HCT116 (cell line): ENCODE measurements at regions not wholly inside any gene's neighbourhood (a gene's known extent, or its start where the extent isn't known, plus 50 kb on each side); places are given as distances from the start of the nearest gene placed in this dataset.

Experiments
- ATAC-seq: fragments of 200-7000 bp; cut with Tn5 transposase; 2 replicates; pipeline ENCODE4 v1.9.1; 2020; ENCODE audit warnings: mild to moderate bottlenecking, moderate library complexity
- BruUV-seq: library from RNA; stranded (reverse); fragments of 400-500 nt; replicated peaks from 2 replicates; lab custom pipeline; 2021; lab: Mats Ljungman, UMichigan
- CTCF ChIA-PET: fragments of 300-600 bp; sonication (Branson Sonifier 250); formaldehyde crosslinking; loops from one replicate; lab custom pipeline; 2021; ENCODE audit warnings: antibody characterized with exemption; lab: Charles Lee
- POLR2A ChIA-PET: fragments of 300-600, 350-600 bp; sonication (Branson Sonifier 250); formaldehyde crosslinking; loops from one replicate; lab custom pipeline; 2021; ENCODE audit warnings: antibody characterized with exemption; lab: Charles Lee
- RAD21 ChIA-PET, 2 experiments: fragments of 300-600 bp; sonication (Branson Sonifier 250); formaldehyde crosslinking; loops; one replicate each; lab custom pipeline; 2023; ENCODE audit warnings: low total read pairs in 2 of 2; ENCODE audit not compliant: uncharacterized antibody in 2 of 2, unreplicated experiment in 2 of 2, low non-redundant PET in 1 of 2; lab: Charles Lee
- DNase-seq: peaks from one replicate; pipeline ENCODE4 v3.0.0-alpha.2; 2010; ENCODE audit warnings: low read depth, low spot score
- H2AFZ ChIP-seq: fragments of 200-600 bp; shearing (Covaris generic), sonication (generic); 2 replicates; pipeline ENCODE4 v1.6.1; 2017; ENCODE audit warnings: low read depth, mixed run types, mixed read lengths, antibody characterized with exemption, low read length; ENCODE audit not compliant: poor library complexity, severe bottlenecking
- H3K27ac ChIP-seq: 2 replicates; pipeline ENCODE4 v1.5.1; 2012; ENCODE audit warnings: low read depth, low read length
- H3K27me3 ChIP-seq: fragments of 200-600 bp; sonication (generic); 2 replicates; pipeline ENCODE4 v1.6.1; 2016; ENCODE audit warnings: mixed run types, low read length, mixed read lengths; ENCODE audit not compliant: insufficient read depth
- H3K36me3 ChIP-seq, 2 experiments: fragments of 200-500 bp in 1 of 2; fragments of 200-600 bp in 1 of 2; sonication (Bioruptor generic) in 1 of 2; sonication (generic) in 1 of 2; 2 replicates each; pipeline versions ENCODE4 v1.5.1 to v1.6.1; 2014 to 2016; ENCODE audit warnings: low read length in 2 of 2, inconsistent platforms in 1 of 2, mixed read lengths in 1 of 2, mixed run types in 1 of 2; ENCODE audit not compliant: insufficient read depth in 2 of 2, control insufficient read depth in 1 of 2
- H3K4me1 ChIP-seq, 2 experiments: fragments of 200-600 bp in 1 of 2; sonication (generic) in 1 of 2; 2 replicates each; pipeline versions ENCODE4 v1.5.1 to v1.6.1; 2012 to 2017; ENCODE audit warnings: low read length in 2 of 2, inconsistent platforms in 1 of 2, mild to moderate bottlenecking in 1 of 2, mixed read lengths in 1 of 2, mixed run types in 1 of 2, moderate library complexity in 1 of 2; ENCODE audit not compliant: insufficient read depth in 2 of 2, control insufficient read depth in 1 of 2
- H3K4me2 ChIP-seq: fragments of 200-600 bp; sonication (generic); 2 replicates; pipeline ENCODE4 v1.6.1; 2017; ENCODE audit warnings: mixed run types, low read length, mixed read lengths
- H3K4me3 ChIP-seq, 2 experiments: fragments of 200-600 bp in 1 of 2; sonication (generic) in 1 of 2; replicated peaks in 1 of 2; 2 replicates each; pipeline ENCODE4 v1.5.1; 2011 to 2016; ENCODE audit warnings: low read length in 2 of 2, control low read depth in 1 of 2, low read depth in 1 of 2, mild to moderate bottlenecking in 1 of 2, mixed read lengths in 1 of 2, mixed run types in 1 of 2
- H3K79me2 ChIP-seq: fragments of 200-600 bp; sonication (generic); 2 replicates; pipeline ENCODE4 v1.6.1; 2017; ENCODE audit warnings: mild to moderate bottlenecking, mixed run types, low read length, moderate library complexity, mixed read lengths; ENCODE audit not compliant: insufficient read depth
- H3K9ac ChIP-seq: fragments of 200-600 bp; sonication (generic); 2 replicates; pipeline ENCODE4 v1.6.1; 2016; ENCODE audit warnings: low read length, mixed read lengths
- H3K9me2 ChIP-seq: fragments of 200-600 bp; sonication (generic), shearing (Covaris generic); 2 replicates; pipeline ENCODE4 v1.6.1; 2017; ENCODE audit warnings: mixed run types, mild to moderate bottlenecking, moderate library complexity; ENCODE audit not compliant: insufficient read depth
- H3K9me3 ChIP-seq, 2 experiments: fragments of 200-500 bp in 1 of 2; fragments of 200-600 bp in 1 of 2; sonication (Bioruptor generic) in 1 of 2; sonication (generic) in 1 of 2; 2 replicates each; pipeline ENCODE4 v1.6.1; 2014 to 2017; ENCODE audit warnings: low read length in 2 of 2, mixed read lengths in 2 of 2, inconsistent platforms in 1 of 2, low read depth in 1 of 2, mild to moderate bottlenecking in 1 of 2, mixed run types in 1 of 2, moderate library complexity in 1 of 2; ENCODE audit not compliant: control insufficient read depth in 1 of 2, insufficient read depth in 1 of 2
- H4K20me1 ChIP-seq: fragments of 200-600 bp; sonication (generic), shearing (Covaris generic); 2 replicates; pipeline ENCODE4 v1.6.1; 2017; ENCODE audit warnings: mixed run types, mild to moderate bottlenecking, moderate library complexity; ENCODE audit not compliant: insufficient read depth
- ATF3 ChIP-seq: IDR thresholded peaks from 2 replicates; pipeline ENCODE4 v1.6.1; 2012
- CEBPB ChIP-seq: IDR thresholded peaks from 2 replicates; pipeline ENCODE4 v1.6.1; 2012; ENCODE audit warnings: low read depth
- EGR1 ChIP-seq: IDR thresholded peaks from 2 replicates; pipeline ENCODE4 v1.6.1; 2012; ENCODE audit warnings: low read depth
- JUND ChIP-seq: IDR thresholded peaks from 2 replicates; pipeline ENCODE4 v1.6.1; 2012
- POLR2AphosphoS5 ChIP-seq: IDR thresholded peaks from 2 replicates; pipeline ENCODE4 v1.6.1; 2011; ENCODE audit warnings: mild to moderate bottlenecking, low read depth, low read length, moderate library complexity
- RAD21 ChIP-seq: IDR thresholded peaks from 2 replicates; pipeline ENCODE4 v1.6.1; 2012; ENCODE audit warnings: low read depth, mild to moderate bottlenecking
- REST ChIP-seq: IDR thresholded peaks from 2 replicates; pipeline ENCODE4 v1.6.1; 2012; ENCODE audit warnings: low read depth
- SIN3A ChIP-seq: IDR thresholded peaks from 2 replicates; pipeline ENCODE4 v1.6.1; 2012; ENCODE audit warnings: low read depth
- SP1 ChIP-seq: IDR thresholded peaks from 2 replicates; pipeline ENCODE4 v1.6.1; 2012; ENCODE audit warnings: low read depth
- SRF ChIP-seq: IDR thresholded peaks from 2 replicates; pipeline ENCODE4 v1.6.1; 2012; ENCODE audit warnings: low read depth
- TCF7L2 ChIP-seq: IDR thresholded peaks from 2 replicates; pipeline ENCODE4 v1.7.0; 2011; ENCODE audit warnings: borderline replicate concordance, inconsistent platforms; ENCODE audit not compliant: insufficient read depth, insufficient read length; ENCODE audit errors: extremely low read depth
- YY1 ChIP-seq: IDR thresholded peaks from 2 replicates; pipeline ENCODE4 v1.6.1; 2011; ENCODE audit warnings: low read length, low read depth, moderate library complexity, mild to moderate bottlenecking; ENCODE audit not compliant: insufficient replicate concordance; ENCODE audit errors: extremely low read depth
- ZFX ChIP-seq: fragments of 450-650 bp; IDR thresholded peaks from 2 replicates; pipeline ENCODE4 v1.6.1; 2017
- intact Hi-C: fragments of 100-400 bp; cut with micrococcal nuclease; formaldehyde crosslinking; loops from 2 replicates; pipeline ENCODE4 v1.10.0; 2022

GRCh38 chr3:190194506-190194905 lies 73.8 kb upstream of the P3H2 start:
- Histone ChIP-seq H3K4me1 (no peaks in the 10 kb centered on the region), H2AFZ (no peak overlapping the region), H3K27ac (no peak overlapping the region), H3K36me3 (no peaks in the 10 kb centered on the region), H3K27me3 (no peaks in the 10 kb centered on the region), H3K4me3 (no peak overlapping the region), H3K9ac (no peak overlapping the region), H4K20me1 (no peaks in the 10 kb centered on the region), H3K4me2 (no peak overlapping the region), H3K9me3 (no peaks in the 10 kb centered on the region), H3K9me2 (no peaks in the 10 kb centered on the region), H3K79me2 (no peaks in the 10 kb centered on the region)
- ChIA-PET POLR2A (no interaction called here), CTCF (no interaction called here), RAD21 (no interaction called here)
- no peak for ATAC-seq
- intact Hi-C loops: no loop called here
- DNase-seq: no peak
- no TSS peak for BruUV-seq
- TF ChIP-seq ATF3 (no peak), EGR1 (no peak), SRF (no peak), JUND (no peak), ZFX (no peak), SP1 (no peak)

DNA sequence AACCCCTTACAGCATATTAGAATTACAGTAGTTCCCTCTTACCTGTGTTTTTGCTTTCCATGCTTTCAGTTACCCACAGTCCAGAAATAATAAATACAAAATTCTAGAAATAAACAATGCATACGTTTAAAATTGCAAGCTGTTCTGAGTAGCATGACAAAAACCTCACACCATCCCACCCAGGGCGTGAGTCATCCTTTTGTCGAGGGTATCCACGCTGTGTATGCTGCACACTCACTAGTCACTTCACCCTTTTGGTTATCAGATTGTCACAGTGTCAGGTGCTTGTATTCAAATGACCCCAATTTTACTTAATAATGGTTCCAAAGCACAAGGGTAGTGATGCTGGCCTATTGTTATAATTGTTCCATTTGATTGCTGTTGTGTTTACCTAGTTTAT lies 72.5 kb upstream of the P3H2 start:
- H3K9me3 ChIP-seq: no peaks in the 10 kb centered on the region
- H3K4me3 ChIP-seq: no peak overlapping the region
- no peaks in the 10 kb centered on the region for H3K9me2 ChIP-seq
- RAD21 ChIA-PET: no interaction called here
- no TSS peak for BruUV-seq
- POLR2A ChIA-PET: no interaction called here
- DNase-seq (no peak), ATAC-seq (no peak)
- TF ChIP-seq TCF7L2: no peak
- no peak for TF ChIP-seq RAD21
- TF ChIP-seq SIN3A: no peak
- no peak for TF ChIP-seq ATF3
- no peak for TF ChIP-seq CEBPB
- no peak for TF ChIP-seq REST
- no peak for TF ChIP-seq POLR2AphosphoS5
- TF ChIP-seq YY1: no peak
- no peaks in the 10 kb centered on the region for H4K20me1 ChIP-seq
- no peaks in the 10 kb centered on the region for H3K4me1 ChIP-seq
- no peaks in the 10 kb centered on the region for H3K79me2 ChIP-seq
- CTCF ChIA-PET: no interaction called here
- H3K9ac ChIP-seq: no peak overlapping the region
- intact Hi-C loops: no loop called here
- H3K27ac ChIP-seq: no peak overlapping the region
- H3K36me3 ChIP-seq: no peaks in the 10 kb centered on the region
- no peak overlapping the region for H3K4me2 ChIP-seq
- no peak overlapping the region for H2AFZ ChIP-seq
- no peaks in the 10 kb centered on the region for H3K27me3 ChIP-seq
